GM23338 (cell line): ENCODE measurements at regions not wholly inside any gene's neighbourhood (a gene's known extent, or its start where the extent isn't known, plus 50 kb on each side); places are given as distances from the start of the nearest gene placed in this dataset.

Source experiments
- ATAC-seq: fragments of 200-7000 bp; cut with Tn5 transposase; 3 replicates; pipeline ENCODE4 v1.9.1; 2020
- DNase-seq: peaks from one replicate; pipeline ENCODE4 v3.0.0-alpha.2; 2015; ENCODE audit warnings: low spot score
- H2AFZ ChIP-seq: fragments of 200-600 bp; sonication (generic); 2 replicates; pipeline ENCODE4 v1.8.0; 2016; ENCODE audit warnings: antibody characterized with exemption, mild to moderate bottlenecking, moderate library complexity
- H3F3A ChIP-seq: fragments of 200-600 bp; sonication (generic); replicated peaks from 2 replicates; pipeline ENCODE4 v1.8.0; 2017; ENCODE audit warnings: antibody characterized with exemption, mixed run types, low read depth
- H3K27ac ChIP-seq: fragments of 200-600 bp; sonication (generic); 2 replicates; pipeline ENCODE4 v1.6.1; 2016; ENCODE audit warnings: low read depth
- H3K27me3 ChIP-seq: fragments of 200-600 bp; sonication (generic); 2 replicates; pipeline ENCODE4 v1.8.0; 2016; ENCODE audit warnings: mild to moderate bottlenecking, mixed run types, moderate library complexity; ENCODE audit not compliant: insufficient read depth
- H3K36me3 ChIP-seq: fragments of 200-600 bp; sonication (generic); 2 replicates; pipeline ENCODE4 v1.8.0; 2016; ENCODE audit warnings: mild to moderate bottlenecking; ENCODE audit not compliant: insufficient read depth
- H3K4me1 ChIP-seq: fragments of 200-600 bp; sonication (generic); 2 replicates; pipeline ENCODE4 v1.8.0; 2016; ENCODE audit warnings: mild to moderate bottlenecking, moderate library complexity; ENCODE audit not compliant: insufficient read depth
- H3K4me2 ChIP-seq: fragments of 200-600 bp; sonication (generic); 2 replicates; pipeline ENCODE4 v1.7.1; 2017; ENCODE audit warnings: mixed run types
- H3K4me3 ChIP-seq: fragments of 200-600 bp; sonication (generic); 2 replicates; pipeline ENCODE4 v1.6.1; 2016; ENCODE audit warnings: mixed run types
- H3K79me2 ChIP-seq: fragments of 200-600 bp; sonication (generic); replicated peaks from 2 replicates; pipeline ENCODE4 v1.8.0; 2017; ENCODE audit warnings: mild to moderate bottlenecking; ENCODE audit not compliant: insufficient read depth
- H3K9me2 ChIP-seq: fragments of 200-600 bp; sonication (generic); 2 replicates; pipeline ENCODE4 v1.8.0; 2017; ENCODE audit not compliant: insufficient read depth
- H4K20me1 ChIP-seq: fragments of 200-600 bp; sonication (generic); replicated peaks from 2 replicates; pipeline ENCODE4 v1.8.0; 2017; ENCODE audit warnings: mild to moderate bottlenecking; ENCODE audit not compliant: insufficient read depth
- H3K27ac Mint-ChIP-seq: 2 replicates; pipeline ENCODE4 v1.8.0; 2020; ENCODE audit warnings: inconsistent platforms, mild to moderate bottlenecking, moderate library complexity, mixed read lengths
- H3K27me3 Mint-ChIP-seq: 3 replicates; pipeline ENCODE4 v1.8.0; 2022; ENCODE audit warnings: low read depth, mild to moderate bottlenecking, moderate library complexity, mixed read lengths, inconsistent platforms; ENCODE audit not compliant: insufficient read depth, poor library complexity
- H3K36me3 Mint-ChIP-seq: 3 replicates; pipeline ENCODE4 v1.8.0; 2021; ENCODE audit warnings: low read depth, mild to moderate bottlenecking, inconsistent platforms, moderate library complexity, mixed read lengths
- H3K4me1 Mint-ChIP-seq: 3 replicates; pipeline ENCODE4 v1.8.0; 2020; ENCODE audit warnings: mild to moderate bottlenecking, inconsistent platforms, mixed read lengths
- H3K4me3 Mint-ChIP-seq: 3 replicates; pipeline ENCODE4 v1.8.0; 2021; ENCODE audit warnings: moderate library complexity, mild to moderate bottlenecking, inconsistent platforms, mixed read lengths
- H3K9me3 Mint-ChIP-seq: 3 replicates; pipeline ENCODE4 v1.8.0; 2020; ENCODE audit warnings: moderate library complexity, mild to moderate bottlenecking, inconsistent platforms, mixed read lengths
- CREB1 ChIP-seq: fragments of 250-450 bp; sonication (Bioruptor Pico); IDR thresholded peaks from 2 replicates; pipeline ENCODE4 v1.5.0; 2020; ENCODE audit warnings: low read depth, mild to moderate bottlenecking, moderate library complexity
- EZH2 ChIP-seq: fragments of 200-600 bp; sonication (generic); IDR thresholded peaks from one replicate; pipeline ENCODE4 v1.8.0; 2017; ENCODE audit warnings: antibody characterized with exemption, mild to moderate bottlenecking, low read depth; ENCODE audit not compliant: unreplicated experiment
- EZH2phosphoT487 ChIP-seq: fragments of 200-600 bp; sonication (generic); IDR thresholded peaks from one replicate; pipeline ENCODE4 v1.8.1; 2018; ENCODE audit warnings: antibody characterized with exemption; ENCODE audit not compliant: unreplicated experiment
- JUNB ChIP-seq: IDR thresholded peaks from one replicate; pipeline ENCODE4 v1.6.1; 2016; ENCODE audit warnings: antibody characterized with exemption; ENCODE audit not compliant: unreplicated experiment
- NANOG ChIP-seq: IDR thresholded peaks from 2 replicates; pipeline ENCODE4 v1.6.1; 2016; ENCODE audit warnings: antibody characterized with exemption, borderline replicate concordance
- POLR2AphosphoS5 ChIP-seq: IDR thresholded peaks from 2 replicates; pipeline ENCODE4 v1.6.1; 2016; ENCODE audit warnings: antibody characterized with exemption, low read depth
- STAT1 ChIP-seq: IDR thresholded peaks from one replicate; pipeline ENCODE4 v1.6.1; 2016; ENCODE audit warnings: antibody characterized with exemption; ENCODE audit not compliant: unreplicated experiment
- ZNF114 ChIP-seq: fragments of 250-450 bp; sonication (Bioruptor Pico); IDR thresholded peaks from 2 replicates; pipeline ENCODE4 v1.5.0; 2020; ENCODE audit warnings: mild to moderate bottlenecking, moderate library complexity
- ZNF331 ChIP-seq: fragments of 250-450 bp; sonication (Bioruptor Pico); IDR thresholded peaks from 2 replicates; pipeline ENCODE4 v1.5.0; 2020; ENCODE audit warnings: low read depth, mild to moderate bottlenecking, moderate library complexity
- TF ChIP-seq, protein P1 (sequence below): IDR thresholded peaks from 2 replicates; pipeline ENCODE4 v1.6.1; 2016; ENCODE audit warnings: antibody characterized with exemption
- TF ChIP-seq, protein P2 (sequence below): IDR thresholded peaks from one replicate; pipeline ENCODE4 v1.6.1; 2018; ENCODE audit warnings: antibody characterized with exemption; ENCODE audit not compliant: unreplicated experiment
- TF ChIP-seq, protein P3 (sequence below), 2 experiments: fragments of 200-600 bp in 1 of 2; sonication (generic) in 1 of 2; conservative IDR thresholded peaks; 2 replicates each; pipeline versions ENCODE4 v1.5.1 to v1.6.1; 2016 to 2017; ENCODE audit warnings: antibody characterized with exemption in 2 of 2, low read depth in 2 of 2, mild to moderate bottlenecking in 2 of 2, moderate library complexity in 1 of 2

DNA sequence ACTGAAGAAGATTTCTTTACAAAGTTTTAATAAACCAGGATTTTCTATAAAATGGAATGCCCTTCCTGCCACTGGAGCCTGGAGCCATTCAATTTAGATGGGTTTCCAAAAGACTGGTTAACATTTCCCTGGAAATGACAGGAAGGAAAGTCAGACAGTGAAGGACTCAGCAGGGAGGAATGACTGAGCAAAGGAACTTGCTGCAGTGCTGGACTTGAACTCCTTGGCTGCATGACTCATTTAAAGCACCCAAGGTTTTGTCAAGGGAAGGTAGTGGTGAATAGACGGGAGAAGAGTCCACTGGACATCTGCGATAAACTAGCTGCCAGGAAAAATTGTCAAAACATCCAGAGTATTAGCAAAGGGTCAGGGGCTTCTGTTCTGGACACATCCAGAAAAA lies 163.8 kb upstream of the SLC28A3 start (continued):
- TF ChIP-seq, protein P1, sequence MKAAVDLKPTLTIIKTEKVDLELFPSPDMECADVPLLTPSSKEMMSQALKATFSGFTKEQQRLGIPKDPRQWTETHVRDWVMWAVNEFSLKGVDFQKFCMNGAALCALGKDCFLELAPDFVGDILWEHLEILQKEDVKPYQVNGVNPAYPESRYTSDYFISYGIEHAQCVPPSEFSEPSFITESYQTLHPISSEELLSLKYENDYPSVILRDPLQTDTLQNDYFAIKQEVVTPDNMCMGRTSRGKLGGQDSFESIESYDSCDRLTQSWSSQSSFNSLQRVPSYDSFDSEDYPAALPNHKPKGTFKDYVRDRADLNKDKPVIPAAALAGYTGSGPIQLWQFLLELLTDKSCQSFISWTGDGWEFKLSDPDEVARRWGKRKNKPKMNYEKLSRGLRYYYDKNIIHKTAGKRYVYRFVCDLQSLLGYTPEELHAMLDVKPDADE: no peak
- TF ChIP-seq EZH2phosphoT487: no peak

DNA sequence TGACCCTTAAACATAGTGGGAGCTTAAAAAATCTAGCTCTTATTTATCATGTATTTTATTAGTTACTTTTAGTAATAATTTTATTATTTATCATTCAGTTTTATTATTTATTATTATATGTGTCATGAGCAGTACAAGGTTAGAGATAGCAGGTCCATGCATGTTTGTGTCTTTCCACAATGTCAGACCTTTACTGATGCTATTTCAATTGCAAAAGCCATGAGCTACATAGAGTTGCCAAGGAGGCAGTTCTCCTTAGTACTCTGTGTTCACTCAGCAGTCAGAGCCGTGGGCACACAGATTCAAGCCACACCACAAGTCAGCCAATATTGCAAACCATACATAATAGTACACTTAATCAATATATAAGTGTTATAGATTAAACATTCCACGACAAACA lies 157.9 kb upstream of the NTRK2 start:
- H3K4me3 ChIP-seq: no peak overlapping the region
- no peaks in the 10 kb centered on the region for H3K36me3 ChIP-seq
- Mint-ChIP-seq H3K4me1 (no peaks in the 10 kb centered on the region), H3K4me3 (no peak overlapping the region), H3K36me3 (peaks cover 3% of the 10 kb centered on the region; the same call in 1 of the 3 replicates), H3K27me3 (peaks cover 3% of the 10 kb centered on the region), H3K9me3 (peaks cover 16% of the 10 kb centered on the region), H3K27ac (no peak overlapping the region)
- no peak for DNase-seq
- no peaks in the 10 kb centered on the region for H3K79me2 ChIP-seq
- H3K4me2 ChIP-seq: no peak overlapping the region
- peaks cover 6% of the 10 kb centered on the region; the same call in 1 of the 2 replicates for H3K9me2 ChIP-seq
- H3K4me1 ChIP-seq: no peaks in the 10 kb centered on the region
- H3K27ac ChIP-seq: no peak overlapping the region
- no peaks in the 10 kb centered on the region for H3F3A ChIP-seq
- ATAC-seq: no peak
- H4K20me1 ChIP-seq: no peaks in the 10 kb centered on the region
- no peaks in the 10 kb centered on the region for H3K27me3 ChIP-seq
- H2AFZ ChIP-seq: no peak overlapping the region
- TF ChIP-seq STAT1 (no peak), POLR2AphosphoS5 (no peak), EZH2 (no peak), EZH2phosphoT487 (no peak), ZNF114 (no peak), CREB1 (CRISPR knock-in tag) (no peak), ZNF331 (CRISPR knock-in tag) (no peak), JUNB (no peak), NANOG (no peak)
- TF ChIP-seq, protein P1: no peak
- TF ChIP-seq, protein P2, sequence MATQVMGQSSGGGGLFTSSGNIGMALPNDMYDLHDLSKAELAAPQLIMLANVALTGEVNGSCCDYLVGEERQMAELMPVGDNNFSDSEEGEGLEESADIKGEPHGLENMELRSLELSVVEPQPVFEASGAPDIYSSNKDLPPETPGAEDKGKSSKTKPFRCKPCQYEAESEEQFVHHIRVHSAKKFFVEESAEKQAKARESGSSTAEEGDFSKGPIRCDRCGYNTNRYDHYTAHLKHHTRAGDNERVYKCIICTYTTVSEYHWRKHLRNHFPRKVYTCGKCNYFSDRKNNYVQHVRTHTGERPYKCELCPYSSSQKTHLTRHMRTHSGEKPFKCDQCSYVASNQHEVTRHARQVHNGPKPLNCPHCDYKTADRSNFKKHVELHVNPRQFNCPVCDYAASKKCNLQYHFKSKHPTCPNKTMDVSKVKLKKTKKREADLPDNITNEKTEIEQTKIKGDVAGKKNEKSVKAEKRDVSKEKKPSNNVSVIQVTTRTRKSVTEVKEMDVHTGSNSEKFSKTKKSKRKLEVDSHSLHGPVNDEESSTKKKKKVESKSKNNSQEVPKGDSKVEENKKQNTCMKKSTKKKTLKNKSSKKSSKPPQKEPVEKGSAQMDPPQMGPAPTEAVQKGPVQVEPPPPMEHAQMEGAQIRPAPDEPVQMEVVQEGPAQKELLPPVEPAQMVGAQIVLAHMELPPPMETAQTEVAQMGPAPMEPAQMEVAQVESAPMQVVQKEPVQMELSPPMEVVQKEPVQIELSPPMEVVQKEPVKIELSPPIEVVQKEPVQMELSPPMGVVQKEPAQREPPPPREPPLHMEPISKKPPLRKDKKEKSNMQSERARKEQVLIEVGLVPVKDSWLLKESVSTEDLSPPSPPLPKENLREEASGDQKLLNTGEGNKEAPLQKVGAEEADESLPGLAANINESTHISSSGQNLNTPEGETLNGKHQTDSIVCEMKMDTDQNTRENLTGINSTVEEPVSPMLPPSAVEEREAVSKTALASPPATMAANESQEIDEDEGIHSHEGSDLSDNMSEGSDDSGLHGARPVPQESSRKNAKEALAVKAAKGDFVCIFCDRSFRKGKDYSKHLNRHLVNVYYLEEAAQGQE: no peak
- TF ChIP-seq, protein P3, sequence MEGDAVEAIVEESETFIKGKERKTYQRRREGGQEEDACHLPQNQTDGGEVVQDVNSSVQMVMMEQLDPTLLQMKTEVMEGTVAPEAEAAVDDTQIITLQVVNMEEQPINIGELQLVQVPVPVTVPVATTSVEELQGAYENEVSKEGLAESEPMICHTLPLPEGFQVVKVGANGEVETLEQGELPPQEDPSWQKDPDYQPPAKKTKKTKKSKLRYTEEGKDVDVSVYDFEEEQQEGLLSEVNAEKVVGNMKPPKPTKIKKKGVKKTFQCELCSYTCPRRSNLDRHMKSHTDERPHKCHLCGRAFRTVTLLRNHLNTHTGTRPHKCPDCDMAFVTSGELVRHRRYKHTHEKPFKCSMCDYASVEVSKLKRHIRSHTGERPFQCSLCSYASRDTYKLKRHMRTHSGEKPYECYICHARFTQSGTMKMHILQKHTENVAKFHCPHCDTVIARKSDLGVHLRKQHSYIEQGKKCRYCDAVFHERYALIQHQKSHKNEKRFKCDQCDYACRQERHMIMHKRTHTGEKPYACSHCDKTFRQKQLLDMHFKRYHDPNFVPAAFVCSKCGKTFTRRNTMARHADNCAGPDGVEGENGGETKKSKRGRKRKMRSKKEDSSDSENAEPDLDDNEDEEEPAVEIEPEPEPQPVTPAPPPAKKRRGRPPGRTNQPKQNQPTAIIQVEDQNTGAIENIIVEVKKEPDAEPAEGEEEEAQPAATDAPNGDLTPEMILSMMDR (conservative IDR thresholded peaks at IDR 0.05; ENCODE audit: low read depth in 2 of 2): no peak
